C1 segment of cervical spinal cord (tissue), 14 donors: ENCODE measurements at regions not wholly inside any gene's neighbourhood (a gene's known extent, or its start where the extent isn't known, plus 50 kb on each side); places are given as distances from the start of the nearest gene placed in this dataset.

Source experiments
- DNase-seq, 14 donors: peaks; one replicate each; lab custom pipeline; 2025; lab: John Stamatoyannopoulos, UW

DNA sequence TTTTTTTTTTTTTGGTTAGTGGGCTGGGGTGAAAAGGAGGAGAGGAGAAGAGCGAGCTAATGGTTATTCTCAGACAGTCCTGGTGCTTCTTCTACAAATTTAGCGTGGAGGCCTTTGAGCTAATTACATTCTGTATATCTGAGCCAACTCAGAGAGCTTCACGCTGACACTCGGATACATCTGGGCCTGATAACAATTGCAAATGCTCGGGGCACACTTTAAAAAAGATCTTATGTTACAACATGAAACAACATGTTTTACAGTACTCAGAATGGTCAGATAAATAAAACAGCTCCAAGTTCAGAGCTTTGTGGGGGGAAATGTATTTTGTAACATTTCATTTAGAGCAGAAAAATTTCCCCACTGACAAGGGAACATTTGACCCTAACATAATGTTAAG lies 966.9 kb upstream of the NR2F2 start:
- no peak for DNase-seq

DNA sequence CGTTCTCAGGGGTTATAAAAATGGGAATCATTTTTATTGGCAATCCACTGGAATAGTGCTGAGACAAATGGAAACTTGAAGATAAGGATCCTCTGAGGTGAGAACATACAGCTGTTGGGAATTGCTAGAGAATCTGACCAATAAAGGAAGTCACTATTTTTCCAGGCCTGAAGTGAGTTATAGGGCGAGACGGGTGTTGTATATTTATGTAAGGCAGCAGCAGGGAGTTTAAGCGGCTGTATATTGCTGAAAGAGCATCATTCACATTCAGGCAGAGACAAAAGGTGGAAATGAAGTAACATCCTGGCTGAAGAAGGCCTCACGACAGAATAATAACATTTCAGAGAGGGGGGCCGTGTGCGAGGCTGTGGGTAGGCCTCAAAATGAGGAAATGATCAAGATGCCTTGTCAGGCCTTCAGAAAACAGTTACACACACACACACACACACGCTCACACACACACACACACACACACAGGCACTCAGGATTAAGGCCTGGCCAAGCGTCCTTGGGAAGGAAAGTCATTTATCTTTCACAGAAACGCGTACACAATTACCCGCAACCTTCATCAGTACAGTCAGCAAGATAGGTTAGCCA lies 964.9 kb upstream of the NR2F2 start:
- DNase-seq = no peak

- DNase-seq = no peak
Observed at GRCh38 chr15:95368191-95368590, 962.3 kb upstream of the NR2F2 start.

DNA sequence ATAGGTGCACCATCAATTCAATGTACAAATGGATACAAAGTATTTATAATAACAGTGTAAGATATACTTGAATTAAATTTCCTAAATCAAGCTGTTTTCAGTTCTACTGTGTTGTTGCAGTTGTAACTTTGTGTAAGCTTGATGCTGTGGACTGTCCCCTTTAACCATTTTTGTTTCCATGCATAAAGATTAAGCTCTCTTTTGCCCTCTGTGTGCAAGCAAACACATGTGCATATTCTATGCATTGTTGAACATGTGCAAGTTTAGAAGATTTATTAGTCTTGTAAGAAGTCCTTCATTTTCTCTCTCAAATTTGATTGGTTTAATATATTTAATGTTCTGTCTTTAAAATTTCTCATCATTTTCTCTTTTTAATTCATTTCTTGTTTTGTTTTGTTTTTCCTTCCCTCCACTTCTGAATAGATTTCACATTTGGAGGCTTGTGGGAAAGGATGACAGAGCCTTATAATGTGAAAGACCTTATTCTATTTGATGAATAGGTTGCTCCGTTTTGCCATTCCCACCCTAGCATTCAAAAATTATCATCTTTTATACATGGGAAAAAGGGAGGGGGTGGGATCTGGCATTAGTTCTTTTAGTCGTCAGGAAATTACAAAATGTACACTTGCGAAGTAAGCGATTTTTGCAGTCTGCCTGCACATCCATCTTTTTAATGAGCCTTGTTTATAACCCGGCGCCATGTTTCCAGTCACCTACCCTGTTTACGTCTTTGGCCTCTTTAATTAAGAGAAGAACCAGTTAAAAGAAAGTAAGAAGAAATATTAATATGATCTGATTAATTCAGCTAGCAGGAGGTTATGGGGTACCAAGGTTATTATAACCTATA lies 961.5 kb upstream of the NR2F2 start:
- no peak for DNase-seq

- DNase-seq = no peak
Observed at GRCh38 chr15:95370291-95370690, 960.2 kb upstream of the NR2F2 start.

- DNase-seq = no peak
Observed at GRCh38 chr15:95371664-95372063, 958.8 kb upstream of the NR2F2 start.

DNA sequence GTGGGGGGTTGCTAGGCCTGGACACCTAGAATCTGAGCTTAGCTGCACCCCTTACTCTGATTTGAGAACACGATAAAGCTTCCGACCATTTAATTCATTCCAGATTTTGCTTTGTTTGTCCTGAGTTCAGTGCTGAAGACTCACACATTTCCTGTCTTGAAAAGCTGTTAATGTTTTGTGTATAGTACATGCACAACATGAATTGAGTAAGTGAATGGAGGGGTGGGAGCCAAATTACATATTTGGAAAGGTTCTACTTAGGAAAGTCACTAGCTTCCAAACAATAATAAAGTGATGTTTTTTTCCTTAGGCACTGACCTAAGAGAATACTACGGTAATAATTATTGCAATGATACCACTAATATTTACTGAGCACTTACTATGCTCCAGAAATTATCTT lies 955.2 kb upstream of the NR2F2 start:
- DNase-seq = no peak

DNA sequence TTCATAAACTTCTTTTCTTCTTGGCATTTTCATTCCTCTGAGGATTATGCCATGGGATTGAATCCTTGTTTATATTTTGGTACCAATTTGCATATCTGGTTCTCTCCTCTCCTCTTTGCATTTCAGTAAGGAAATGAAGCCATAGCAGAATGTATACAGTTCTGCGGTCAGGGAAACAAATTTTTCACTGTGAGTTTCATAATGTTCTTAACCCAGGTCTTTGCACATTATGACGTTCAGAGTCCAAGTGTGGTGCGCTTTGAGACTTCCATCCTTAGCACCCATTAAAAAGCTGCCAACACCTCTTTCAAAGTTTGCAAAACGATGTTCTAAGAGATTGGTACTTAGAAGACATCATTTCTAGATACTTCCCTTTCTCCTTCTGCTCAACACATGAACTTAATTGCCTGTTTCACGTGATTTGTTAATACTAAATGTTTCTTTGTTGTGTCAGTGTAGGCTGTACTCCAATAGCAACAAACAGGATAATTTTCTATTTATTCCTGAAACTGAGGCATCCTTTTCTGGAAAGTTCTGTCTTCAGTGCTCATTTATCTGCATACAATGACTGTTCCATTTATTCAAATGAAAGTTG lies 953.1 kb upstream of the NR2F2 start:
- no peak for DNase-seq

DNA sequence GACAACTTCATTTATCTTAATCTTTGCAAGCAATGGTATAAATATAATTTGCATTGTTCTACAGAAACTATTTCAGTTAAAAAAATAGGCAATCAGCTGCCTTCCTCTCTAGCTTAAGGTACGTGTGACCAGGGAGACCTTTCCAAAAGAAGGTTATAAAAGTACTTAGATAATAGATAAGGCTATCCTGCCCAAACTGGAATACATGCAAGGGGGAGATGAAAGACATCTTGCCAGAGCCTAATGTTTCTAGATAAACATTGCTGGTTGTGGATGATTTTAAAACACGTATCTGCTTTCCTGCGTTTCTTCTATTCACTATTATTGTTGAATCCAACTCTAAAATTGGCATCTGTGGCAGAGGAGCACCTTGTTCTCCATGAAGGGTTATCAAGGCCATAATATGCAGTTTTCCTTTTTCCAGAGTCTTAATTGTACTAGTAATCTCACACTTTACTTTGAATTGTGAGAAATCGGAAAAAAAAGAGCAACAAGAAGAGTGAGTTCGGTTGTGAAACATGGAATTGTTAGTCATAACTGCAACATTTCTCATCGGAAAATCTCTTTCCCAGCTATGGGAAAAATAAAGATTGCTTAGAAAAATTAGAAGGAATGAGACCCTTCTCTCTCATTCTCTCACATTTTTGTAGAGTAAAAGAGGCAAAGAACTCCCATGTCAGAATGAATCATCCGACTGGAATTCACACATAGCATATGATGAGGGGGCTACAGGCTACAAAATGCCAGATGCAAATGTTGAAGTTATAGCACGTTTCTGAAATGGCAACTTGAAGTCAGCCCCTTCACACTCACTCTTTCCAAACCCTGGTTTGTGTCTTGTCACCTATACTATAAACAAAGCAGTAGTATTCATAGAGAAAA lies 936.1 kb upstream of the NR2F2 start:
- no peak for DNase-seq

DNA sequence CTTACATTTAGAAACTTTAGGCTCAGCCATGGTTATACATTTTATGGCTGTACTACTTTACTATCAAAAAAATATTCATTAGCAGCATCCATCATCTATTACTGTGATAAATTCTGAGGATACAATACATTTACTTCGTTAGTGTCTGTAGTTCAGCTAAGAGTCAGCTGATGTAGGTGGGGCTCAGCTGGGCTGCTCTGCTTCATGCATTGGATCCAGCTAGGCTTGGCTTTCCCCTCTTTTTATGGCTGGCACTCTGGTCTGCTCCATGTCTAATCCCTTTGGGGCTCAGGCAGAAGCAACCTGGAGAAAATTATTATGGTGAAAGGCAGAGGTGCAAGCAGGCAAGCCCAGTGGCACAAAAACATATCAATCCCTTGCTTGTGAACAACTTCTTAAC lies 930.1 kb upstream of the NR2F2 start:
- no peak for DNase-seq

- no peak for DNase-seq
Observed at GRCh38 chr15:95401587-95401986, 928.9 kb upstream of the NR2F2 start.

- no peak for DNase-seq
Observed at GRCh38 chr15:95405447-95405846, 925.1 kb upstream of the NR2F2 start.

DNA sequence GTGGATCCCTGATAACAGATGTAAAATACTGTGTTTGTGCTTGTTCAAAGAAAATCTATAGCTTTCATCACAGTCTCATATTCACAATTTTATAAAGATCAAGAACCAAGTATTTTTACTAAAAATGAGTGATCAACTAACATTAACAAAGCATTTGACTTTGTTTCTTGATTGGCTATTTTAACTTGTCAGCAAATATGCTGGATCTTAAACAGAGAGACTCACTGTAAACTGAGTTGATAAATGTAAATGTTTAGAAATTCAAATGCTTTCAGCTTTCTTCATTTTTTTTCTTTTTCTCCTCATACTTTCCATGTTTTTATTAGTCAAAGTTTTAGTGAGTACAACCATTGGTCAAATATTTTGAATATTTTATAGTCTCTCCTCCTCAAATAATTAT lies 923.0 kb upstream of the NR2F2 start:
- DNase-seq = no peak

DNA sequence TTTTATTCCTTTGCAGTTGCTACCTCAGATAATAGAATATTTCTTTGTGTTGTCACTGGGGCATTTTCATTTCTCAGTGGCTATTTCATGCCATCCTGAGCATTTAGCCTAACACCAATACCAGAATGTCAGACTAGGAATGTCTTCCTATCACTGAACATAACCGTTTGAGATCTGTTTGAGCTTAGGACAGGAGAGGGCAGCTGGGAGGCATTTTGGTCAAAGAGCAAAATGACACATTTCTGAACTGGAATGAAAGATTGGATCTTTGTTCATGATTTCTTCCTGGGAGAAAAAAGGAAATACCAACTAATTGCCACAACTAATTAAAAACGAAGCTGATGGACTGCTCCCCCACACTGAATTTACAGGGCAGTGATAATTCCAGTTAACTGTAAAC lies 921.3 kb upstream of the NR2F2 start:
- no peak for DNase-seq

DNA sequence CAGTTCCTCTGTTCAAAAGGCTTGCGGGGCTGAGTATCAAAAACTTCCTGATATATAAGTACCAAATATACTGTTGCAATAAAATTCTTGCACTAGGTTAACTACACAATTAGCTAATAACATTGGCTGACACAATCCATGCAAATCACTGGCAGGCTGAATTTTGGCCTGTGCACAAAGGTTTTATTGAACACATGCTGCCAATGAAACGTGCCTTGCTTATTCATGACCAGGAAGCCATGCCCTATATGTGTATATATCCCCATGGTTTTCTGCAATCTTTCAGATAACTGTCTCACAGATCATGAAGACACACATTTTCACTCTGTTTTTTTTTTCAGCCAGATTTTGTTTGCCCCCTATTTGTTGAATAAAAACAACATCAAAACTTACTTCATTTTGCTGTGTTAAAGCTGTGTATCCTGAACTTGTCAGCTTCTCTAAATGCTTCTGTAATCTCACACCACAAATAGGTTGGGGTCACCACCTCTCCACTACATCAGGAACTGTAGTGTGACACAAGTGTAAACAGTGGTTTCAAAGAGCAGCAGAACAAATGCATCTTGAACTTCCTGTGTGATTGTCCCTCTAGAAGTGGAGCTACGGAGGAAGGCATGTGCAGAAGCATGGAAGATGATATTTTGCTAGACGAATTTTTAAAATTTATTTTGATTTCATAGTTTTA lies 920.7 kb upstream of the NR2F2 start:
- DNase-seq = no peak

GRCh38 chr15:95410757-95411156 lies 919.7 kb upstream of the NR2F2 start:
- no peak for DNase-seq

DNA sequence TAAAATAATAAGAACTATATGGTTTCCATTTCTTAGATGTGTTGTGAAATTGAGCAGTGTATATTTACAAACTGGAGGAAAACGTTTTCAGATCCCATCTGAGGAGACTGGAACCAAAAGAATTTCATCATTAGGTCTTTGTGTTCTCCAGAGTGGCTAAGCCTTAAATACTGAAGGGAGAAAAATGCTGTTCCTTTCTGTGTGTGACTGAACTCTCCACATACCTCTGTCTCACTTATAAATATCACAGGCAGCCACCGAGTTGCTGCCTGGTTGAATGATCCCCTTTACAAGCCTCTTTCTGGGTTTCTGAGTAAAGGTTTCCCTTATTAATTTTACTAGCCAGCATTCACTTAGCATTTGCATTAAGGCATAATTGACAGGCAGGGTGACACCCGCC lies 913.9 kb upstream of the NR2F2 start:
- DNase-seq = no peak

DNA sequence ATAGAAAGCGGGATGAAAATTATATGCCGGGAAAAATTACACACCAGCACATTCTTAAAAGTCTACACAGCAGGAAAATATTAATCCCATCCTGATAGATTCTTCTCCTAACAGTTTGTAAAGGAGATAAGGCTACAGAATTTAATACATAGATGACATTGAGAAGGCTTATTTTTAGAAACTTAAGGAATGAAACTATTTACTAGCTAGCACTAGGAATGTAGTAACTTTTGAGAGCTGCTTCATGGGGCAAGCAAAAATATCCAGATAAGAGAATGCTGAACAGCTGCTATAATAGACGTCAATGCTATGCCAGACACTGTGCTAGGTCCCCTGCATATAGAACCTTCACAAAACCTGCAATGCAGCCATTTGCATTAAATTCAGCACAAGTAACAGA lies 912.7 kb upstream of the NR2F2 start:
- DNase-seq = no peak

DNA sequence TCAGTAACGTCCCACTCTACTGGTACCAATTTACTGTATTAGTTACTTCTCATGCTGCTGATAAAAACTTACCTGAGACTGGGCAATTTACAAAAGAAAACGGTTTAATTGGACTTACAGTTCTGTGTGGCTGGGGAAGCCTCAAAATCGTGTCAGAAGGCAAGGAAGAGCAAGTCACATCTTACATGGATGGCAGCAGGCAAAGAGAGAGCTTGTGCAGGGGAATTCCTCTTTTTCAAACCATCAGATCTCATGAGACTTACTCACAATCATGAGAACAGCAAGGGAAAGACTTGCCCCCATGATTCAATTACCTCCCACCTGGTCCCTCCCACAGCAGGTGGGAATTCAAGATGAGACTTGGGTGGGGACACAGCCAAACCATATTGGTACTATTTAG lies 908.2 kb upstream of the NR2F2 start:
- no peak for DNase-seq

DNA sequence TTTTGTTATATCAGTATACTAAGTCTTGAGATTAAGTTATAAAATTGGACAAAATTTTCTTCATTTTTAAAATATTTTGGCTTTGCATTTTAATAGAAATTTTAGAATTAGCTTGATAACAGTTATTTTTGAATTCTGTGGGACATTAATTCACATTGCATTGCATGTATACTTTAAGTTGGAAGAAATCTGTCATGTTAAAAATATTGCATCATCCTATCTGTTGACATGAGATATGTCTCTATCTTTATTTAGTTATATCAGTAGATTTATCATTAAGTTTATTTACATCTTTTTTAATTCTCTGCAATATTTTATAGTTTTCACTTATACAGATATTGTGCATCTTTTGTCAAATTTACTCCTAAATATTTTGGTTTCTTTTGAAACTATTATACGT lies 904.6 kb upstream of the NR2F2 start:
- no peak for DNase-seq

GRCh38 chr15:95429345-95429744 lies 901.2 kb upstream of the NR2F2 start:
- DNase-seq = no peak

DNA sequence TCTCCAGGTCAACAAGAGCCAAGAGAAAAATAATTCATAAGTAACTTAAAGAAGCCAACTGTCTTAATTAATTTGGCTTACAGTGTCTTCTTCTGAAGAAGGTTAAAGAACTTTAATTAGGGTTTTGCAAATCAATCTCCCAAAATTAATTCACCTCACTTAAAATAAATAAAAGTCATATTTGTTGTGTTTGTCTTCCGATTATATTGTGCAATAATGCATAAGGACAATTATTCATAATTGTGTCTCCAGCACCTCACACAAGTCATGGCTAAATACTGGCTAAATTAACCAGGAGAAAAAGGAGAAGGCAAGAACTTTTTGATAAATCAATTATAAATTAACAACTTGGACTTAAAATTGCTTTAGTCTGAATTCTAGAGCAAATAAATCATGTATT lies 899.0 kb upstream of the NR2F2 start:
- no peak for DNase-seq
